ENCODE measurements at regions not wholly inside any gene's neighbourhood (a gene's known extent, or its start where the extent isn't known, plus 50 kb on each side); places are given as distances from the start of the nearest gene placed in this dataset.

- ChIA-PET CTCF (no interaction called here), POLR2A (no interaction called here)
- H3K27me3 Mint-ChIP-seq = no peaks in the 10 kb centered on the region
- TF ChIP-seq CTCF (IDR thresholded peaks at IDR 0.05) = no peak
- no peaks in the 10 kb centered on the region for H3K36me3 Mint-ChIP-seq (ENCODE audit: low read depth)
- no peak overlapping the region for H3K27ac Mint-ChIP-seq
- H3K4me3 Mint-ChIP-seq = no peak overlapping the region
- DNase-seq = no peak
- intact Hi-C loops (cut with micrococcal nuclease) = no loop called here
- peaks cover 14% of the 10 kb centered on the region for H3K9me3 Mint-ChIP-seq
- ATAC-seq = no peak
- no peaks in the 10 kb centered on the region for H3K4me1 Mint-ChIP-seq (ENCODE audit: low read depth)
Measured at GRCh38 chr7:46493196-46493595, 572.1 kb upstream of the IGFBP3 start.

GRCh38 chr7:46492466-46492865, 571.4 kb upstream of the IGFBP3 start:
- Mint-ChIP-seq H3K4me3 (no peak overlapping the region), H3K27ac (no peak overlapping the region)

GRCh38 chr7:46490406-46490805, 569.3 kb upstream of the IGFBP3 start:
- no peak overlapping the region for H3K27ac Mint-ChIP-seq
- no peaks in the 10 kb centered on the region for H3K27me3 Mint-ChIP-seq
- no peak overlapping the region for H3K4me3 Mint-ChIP-seq
- peaks cover 7% of the 10 kb centered on the region for H3K9me3 Mint-ChIP-seq
- no peak for TF ChIP-seq CTCF (IDR thresholded peaks at IDR 0.05)
- H3K4me1 Mint-ChIP-seq (ENCODE audit: low read depth) = no peaks in the 10 kb centered on the region
- ChIA-PET POLR2A (no interaction called here), CTCF (no interaction called here)
- intact Hi-C loops (cut with micrococcal nuclease) = no loop called here
- no peak for ATAC-seq
- DNase-seq = no peak
- H3K36me3 Mint-ChIP-seq (ENCODE audit: low read depth) = no peaks in the 10 kb centered on the region

More at GRCh38 chr7:46492466-46492865, 571.4 kb upstream of the IGFBP3 start:
- H3K4me1 Mint-ChIP-seq (ENCODE audit: low read depth) = no peaks in the 10 kb centered on the region
- no peaks in the 10 kb centered on the region for H3K27me3 Mint-ChIP-seq
- ChIA-PET POLR2A (no interaction called here), CTCF (no interaction called here)
- H3K9me3 Mint-ChIP-seq = peaks cover 14% of the 10 kb centered on the region
- intact Hi-C loops (cut with micrococcal nuclease) = no loop called here
- no peak for TF ChIP-seq CTCF (IDR thresholded peaks at IDR 0.05)
- H3K36me3 Mint-ChIP-seq (ENCODE audit: low read depth) = no peaks in the 10 kb centered on the region
- no peak for ATAC-seq
- DNase-seq = no peak

GRCh38 chr7:46489106-46489505, 568.0 kb upstream of the IGFBP3 start:
- no peak for TF ChIP-seq CTCF (IDR thresholded peaks at IDR 0.05)
- Mint-ChIP-seq H3K9me3 (peaks cover 2% of the 10 kb centered on the region), H3K36me3 (ENCODE audit: low read depth) (no peaks in the 10 kb centered on the region), H3K4me1 (ENCODE audit: low read depth) (no peaks in the 10 kb centered on the region), H3K27ac (no peak overlapping the region), H3K4me3 (no peak overlapping the region), H3K27me3 (no peaks in the 10 kb centered on the region)
- DNase-seq = no peak
- intact Hi-C loops (cut with micrococcal nuclease) = no loop called here
- no peak for ATAC-seq
- POLR2A ChIA-PET = no interaction called here
- CTCF ChIA-PET = no interaction called here

GRCh38 chr7:46488607-46489006, 567.5 kb upstream of the IGFBP3 start:
- Mint-ChIP-seq H3K27me3 (no peaks in the 10 kb centered on the region), H3K36me3 (ENCODE audit: low read depth) (no peaks in the 10 kb centered on the region), H3K27ac (no peak overlapping the region), H3K9me3 (peaks cover 5% of the 10 kb centered on the region), H3K4me3 (no peak overlapping the region), H3K4me1 (ENCODE audit: low read depth) (no peaks in the 10 kb centered on the region)
- ChIA-PET CTCF (no interaction called here), POLR2A (no interaction called here)
- ATAC-seq (no peak), DNase-seq (no peak)
- no peak for TF ChIP-seq CTCF (IDR thresholded peaks at IDR 0.05)
- intact Hi-C loops (cut with micrococcal nuclease) = no loop called here
